ENCODE measurements at regions not wholly inside any gene's neighbourhood (a gene's known extent, or its start where the extent isn't known, plus 50 kb on each side); places are given as distances from the start of the nearest gene placed in this dataset.

DNA sequence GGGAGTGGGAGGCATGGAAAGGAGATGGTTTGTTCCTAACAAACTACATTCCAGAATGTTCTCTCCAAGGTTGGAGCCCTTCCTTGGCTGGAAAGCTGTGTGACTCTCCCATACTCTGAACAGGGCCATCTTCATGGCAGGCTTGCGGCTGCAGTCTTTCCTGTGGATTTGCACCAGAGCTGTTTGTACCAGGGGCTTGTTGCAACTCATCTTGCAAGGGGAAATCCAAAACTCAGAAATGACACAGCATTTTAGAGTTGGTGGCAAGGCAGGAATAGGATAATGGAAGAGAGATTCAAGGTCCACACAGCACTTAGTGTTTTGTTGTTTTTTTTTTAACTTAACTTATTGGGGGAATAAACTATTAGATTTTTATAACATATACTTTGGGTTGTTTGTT is 73.7 kb upstream of the ZNF516 start:
- TF ChIP-seq, protein P1, sequence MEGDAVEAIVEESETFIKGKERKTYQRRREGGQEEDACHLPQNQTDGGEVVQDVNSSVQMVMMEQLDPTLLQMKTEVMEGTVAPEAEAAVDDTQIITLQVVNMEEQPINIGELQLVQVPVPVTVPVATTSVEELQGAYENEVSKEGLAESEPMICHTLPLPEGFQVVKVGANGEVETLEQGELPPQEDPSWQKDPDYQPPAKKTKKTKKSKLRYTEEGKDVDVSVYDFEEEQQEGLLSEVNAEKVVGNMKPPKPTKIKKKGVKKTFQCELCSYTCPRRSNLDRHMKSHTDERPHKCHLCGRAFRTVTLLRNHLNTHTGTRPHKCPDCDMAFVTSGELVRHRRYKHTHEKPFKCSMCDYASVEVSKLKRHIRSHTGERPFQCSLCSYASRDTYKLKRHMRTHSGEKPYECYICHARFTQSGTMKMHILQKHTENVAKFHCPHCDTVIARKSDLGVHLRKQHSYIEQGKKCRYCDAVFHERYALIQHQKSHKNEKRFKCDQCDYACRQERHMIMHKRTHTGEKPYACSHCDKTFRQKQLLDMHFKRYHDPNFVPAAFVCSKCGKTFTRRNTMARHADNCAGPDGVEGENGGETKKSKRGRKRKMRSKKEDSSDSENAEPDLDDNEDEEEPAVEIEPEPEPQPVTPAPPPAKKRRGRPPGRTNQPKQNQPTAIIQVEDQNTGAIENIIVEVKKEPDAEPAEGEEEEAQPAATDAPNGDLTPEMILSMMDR (IDR thresholded peaks at IDR 0.05; ENCODE audit: insufficient read depth, low read depth, low read length), result no peak
- no peak for TF ChIP-seq EZH2 (IDR thresholded peaks at IDR 0.05; ENCODE audit: insufficient read depth, low read length)

All from astrocyte (in vitro differentiated cells and primary cell).